Osteocyte (in vitro differentiated cells): ENCODE measurements at regions not wholly inside any gene's neighbourhood (a gene's known extent, or its start where the extent isn't known, plus 50 kb on each side); places are given as distances from the start of the nearest gene placed in this dataset.
"Not testable (repeated sequence)": the region's sequence is repeated elsewhere in the genome, so short reads cannot be mapped to it uniquely, and the experiment has no call there.

ENCODE experiments used
- DNase-seq: peaks from one replicate; pipeline ENCODE4 v3.0.0; 2021; ENCODE audit warnings: mixed read lengths; ENCODE audit not compliant: unreplicated experiment; ENCODE audit errors: extremely low spot score
- H3K27ac Mint-ChIP-seq: one replicate; pipeline ENCODE4 v1.8.0; 2021; ENCODE audit warnings: mild to moderate bottlenecking, mixed read lengths; ENCODE audit not compliant: unreplicated experiment
- H3K27me3 Mint-ChIP-seq: one replicate; pipeline ENCODE4 v1.8.0; 2021; ENCODE audit warnings: mixed read lengths; ENCODE audit not compliant: unreplicated experiment
- H3K36me3 Mint-ChIP-seq: one replicate; pipeline ENCODE4 v1.8.0; 2021; ENCODE audit warnings: mixed read lengths; ENCODE audit not compliant: unreplicated experiment
- H3K4me1 Mint-ChIP-seq: one replicate; pipeline ENCODE4 v1.8.0; 2021; ENCODE audit warnings: mixed read lengths; ENCODE audit not compliant: unreplicated experiment
- H3K4me3 Mint-ChIP-seq: one replicate; pipeline ENCODE4 v1.8.0; 2021; ENCODE audit warnings: mild to moderate bottlenecking, moderate library complexity, mixed read lengths; ENCODE audit not compliant: unreplicated experiment
- H3K9me3 Mint-ChIP-seq: one replicate; pipeline ENCODE4 v1.8.0; 2021; ENCODE audit warnings: mixed read lengths; ENCODE audit not compliant: unreplicated experiment
- TF ChIP-seq, protein P1 (sequence below): fragments of 200-600 bp; sonication (generic); IDR thresholded peaks from 2 replicates; pipeline ENCODE4 v1.5.0; 2021; ENCODE audit warnings: antibody characterized with exemption, mild to moderate bottlenecking, moderate library complexity

DNA sequence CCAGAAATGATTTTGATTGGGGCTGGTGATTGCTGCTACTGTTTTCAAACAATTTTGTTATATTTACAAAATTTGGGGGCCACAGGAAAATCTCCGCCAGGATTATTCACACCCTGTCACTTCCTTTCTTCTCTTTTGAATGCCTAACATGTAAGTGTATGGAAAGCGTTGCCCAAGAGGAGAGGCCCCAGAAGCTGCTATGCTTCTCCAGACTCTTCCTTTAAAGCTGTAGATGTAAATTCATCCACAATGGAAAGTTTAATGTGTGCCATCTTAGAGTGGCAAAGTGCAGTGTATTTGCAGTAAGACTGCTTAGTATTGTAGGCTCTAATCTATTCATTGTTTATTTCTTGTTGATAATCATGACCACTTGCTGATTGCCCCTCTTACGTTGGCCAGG lies 136.7 kb upstream of the LRIG3 start:
- peaks cover 8% of the 10 kb centered on the region for H3K4me1 Mint-ChIP-seq
- no peaks in the 10 kb centered on the region for H3K9me3 Mint-ChIP-seq
- no peak overlapping the region for H3K4me3 Mint-ChIP-seq
- H3K27ac Mint-ChIP-seq = no peak overlapping the region
- H3K36me3 Mint-ChIP-seq = no peaks in the 10 kb centered on the region
- H3K27me3 Mint-ChIP-seq = no peaks in the 10 kb centered on the region
- DNase-seq = no peak
- TF ChIP-seq, protein P1, sequence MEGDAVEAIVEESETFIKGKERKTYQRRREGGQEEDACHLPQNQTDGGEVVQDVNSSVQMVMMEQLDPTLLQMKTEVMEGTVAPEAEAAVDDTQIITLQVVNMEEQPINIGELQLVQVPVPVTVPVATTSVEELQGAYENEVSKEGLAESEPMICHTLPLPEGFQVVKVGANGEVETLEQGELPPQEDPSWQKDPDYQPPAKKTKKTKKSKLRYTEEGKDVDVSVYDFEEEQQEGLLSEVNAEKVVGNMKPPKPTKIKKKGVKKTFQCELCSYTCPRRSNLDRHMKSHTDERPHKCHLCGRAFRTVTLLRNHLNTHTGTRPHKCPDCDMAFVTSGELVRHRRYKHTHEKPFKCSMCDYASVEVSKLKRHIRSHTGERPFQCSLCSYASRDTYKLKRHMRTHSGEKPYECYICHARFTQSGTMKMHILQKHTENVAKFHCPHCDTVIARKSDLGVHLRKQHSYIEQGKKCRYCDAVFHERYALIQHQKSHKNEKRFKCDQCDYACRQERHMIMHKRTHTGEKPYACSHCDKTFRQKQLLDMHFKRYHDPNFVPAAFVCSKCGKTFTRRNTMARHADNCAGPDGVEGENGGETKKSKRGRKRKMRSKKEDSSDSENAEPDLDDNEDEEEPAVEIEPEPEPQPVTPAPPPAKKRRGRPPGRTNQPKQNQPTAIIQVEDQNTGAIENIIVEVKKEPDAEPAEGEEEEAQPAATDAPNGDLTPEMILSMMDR = no peak

DNA sequence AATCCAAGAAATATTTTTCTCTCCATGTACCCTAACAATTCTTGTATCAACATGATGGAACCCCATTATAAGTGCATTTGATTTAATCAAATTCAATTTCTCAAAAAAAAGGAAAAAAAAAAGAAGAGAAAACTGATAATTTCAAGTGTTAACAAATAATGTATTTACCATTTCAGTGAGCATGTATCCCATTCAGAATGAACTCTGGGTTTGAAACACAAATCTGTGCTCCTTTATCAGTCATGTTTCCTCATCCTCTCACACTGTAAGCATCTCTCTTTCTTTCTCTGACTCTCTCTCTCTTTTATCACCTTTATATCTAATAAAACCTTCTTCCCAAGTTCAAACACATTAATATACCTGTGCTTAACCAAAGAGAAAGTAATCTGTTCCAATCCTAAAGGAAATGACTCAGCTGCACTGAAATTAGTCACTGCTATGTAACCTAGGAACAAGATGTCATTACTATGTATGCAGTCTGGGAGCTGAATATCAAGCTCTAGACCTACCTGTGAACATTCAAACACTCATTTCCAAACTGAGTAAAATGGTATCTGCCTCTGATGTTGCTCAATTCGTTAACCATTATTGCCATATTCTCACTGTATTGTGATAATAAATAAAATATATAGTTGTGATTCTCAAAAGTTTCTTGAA lies 135.0 kb upstream of the LRIG3 start:
- peaks cover 8% of the 10 kb centered on the region for H3K4me1 Mint-ChIP-seq
- H3K9me3 Mint-ChIP-seq = no peaks in the 10 kb centered on the region
- H3K4me3 Mint-ChIP-seq = no peak overlapping the region
- H3K27me3 Mint-ChIP-seq = no peaks in the 10 kb centered on the region
- TF ChIP-seq, protein P1 = no peak
- H3K36me3 Mint-ChIP-seq = no peaks in the 10 kb centered on the region
- DNase-seq = no peak
- H3K27ac Mint-ChIP-seq = no peak overlapping the region

DNA sequence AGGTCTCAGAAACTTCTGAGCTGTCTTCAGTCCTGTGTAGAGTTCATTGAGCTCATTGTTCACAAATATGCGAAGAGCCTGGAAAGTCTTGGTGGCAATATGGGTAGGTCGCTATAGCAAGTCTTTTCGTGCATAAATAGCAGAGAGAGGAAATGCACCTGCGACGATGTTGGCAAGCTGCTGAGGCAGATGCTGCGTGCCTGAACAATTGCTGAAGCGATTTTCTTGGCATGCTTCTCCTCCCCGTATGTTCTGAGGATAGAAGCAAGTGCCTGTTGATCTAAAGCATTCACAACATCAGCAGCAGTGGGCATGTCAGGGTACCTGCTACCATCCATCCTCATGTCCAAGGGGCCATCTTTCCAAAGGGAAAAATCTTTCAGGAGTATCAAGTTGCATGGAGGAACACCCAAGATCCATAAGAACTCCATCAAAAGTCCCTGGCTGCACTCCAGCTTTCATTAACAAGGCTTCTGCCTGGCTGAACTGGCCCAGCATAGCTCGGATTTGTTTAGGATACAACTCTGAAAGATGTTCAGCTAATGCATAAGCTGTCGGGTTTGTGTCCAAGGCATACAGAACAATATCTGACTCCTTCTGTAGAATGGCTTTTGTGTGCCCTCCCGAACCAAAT lies 133.1 kb upstream of the LRIG3 start:
- H3K27me3 Mint-ChIP-seq, H3K36me3 Mint-ChIP-seq, H3K27ac Mint-ChIP-seq, H3K9me3 Mint-ChIP-seq, DNase-seq, H3K4me3 Mint-ChIP-seq, H3K4me1 Mint-ChIP-seq: not testable (repeated sequence)

DNA sequence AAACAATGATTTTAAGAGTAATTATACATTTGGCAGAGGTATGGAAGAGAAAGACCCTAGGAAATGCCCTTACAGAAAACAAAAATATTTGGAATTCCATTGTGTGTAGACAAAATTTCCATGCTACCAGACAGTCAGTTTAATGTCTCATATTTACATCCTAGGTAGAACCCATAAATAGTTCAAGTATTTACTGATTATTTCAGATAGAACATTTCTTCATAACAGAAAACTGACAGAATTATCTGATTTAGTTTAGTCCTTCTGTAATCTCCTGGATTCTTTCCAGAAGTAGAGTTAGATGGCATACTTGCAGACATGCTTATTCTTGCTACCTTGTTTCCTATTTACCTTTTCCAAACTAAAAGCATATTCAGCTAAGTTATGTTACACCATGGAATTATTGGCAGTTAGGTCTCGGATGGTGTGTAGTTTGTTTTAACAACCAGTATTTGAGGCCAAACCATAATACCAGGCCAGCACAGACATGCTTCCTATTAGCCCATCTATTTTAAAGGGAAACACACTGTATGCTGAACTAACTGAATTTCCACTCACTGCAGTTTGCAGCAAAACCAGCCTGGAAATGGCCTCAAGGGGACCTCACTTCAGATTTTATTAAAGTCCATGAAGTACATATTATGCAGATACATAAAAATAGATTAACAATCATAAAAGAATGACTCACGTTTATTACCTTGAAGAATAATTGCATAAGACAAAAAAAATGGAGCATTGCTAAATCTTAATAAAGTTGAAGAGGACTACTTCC lies 126.6 kb upstream of the LRIG3 start:
- Mint-ChIP-seq H3K36me3 (no peaks in the 10 kb centered on the region), H3K4me3 (no peak overlapping the region), H3K27ac (no peak overlapping the region), H3K9me3 (no peaks in the 10 kb centered on the region), H3K27me3 (no peaks in the 10 kb centered on the region), H3K4me1 (peaks cover 28% of the 10 kb centered on the region)
- DNase-seq = no peak
- TF ChIP-seq, protein P1 = no peak

DNA sequence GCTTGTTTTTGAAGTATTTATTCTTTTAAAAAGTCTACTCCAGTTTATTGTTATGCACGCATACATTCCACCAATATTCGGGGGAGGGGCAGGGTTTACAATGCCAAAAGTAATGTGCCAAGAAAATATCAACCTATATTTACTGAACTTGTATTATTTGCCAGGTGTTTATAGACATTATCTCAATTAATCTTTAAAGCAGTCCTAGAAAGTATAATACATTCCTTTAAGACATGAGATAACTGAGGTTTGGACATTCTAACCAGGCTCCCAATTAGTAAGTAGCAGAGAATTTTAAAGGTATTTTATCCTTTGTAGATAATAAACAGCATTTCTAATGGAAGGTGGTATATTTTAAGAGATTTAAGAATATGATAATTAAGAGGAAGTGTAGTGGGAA lies 124.5 kb upstream of the LRIG3 start:
- TF ChIP-seq, protein P1 = no peak
- no peak for DNase-seq
- no peak overlapping the region for H3K4me3 Mint-ChIP-seq
- no peaks in the 10 kb centered on the region for H3K27me3 Mint-ChIP-seq
- no peak overlapping the region for H3K27ac Mint-ChIP-seq
- H3K36me3 Mint-ChIP-seq = no peaks in the 10 kb centered on the region
- H3K4me1 Mint-ChIP-seq = peaks cover 50% of the 10 kb centered on the region
- no peaks in the 10 kb centered on the region for H3K9me3 Mint-ChIP-seq
